ENCODE measurements at regions not wholly inside any gene's neighbourhood (a gene's known extent, or its start where the extent isn't known, plus 50 kb on each side); places are given as distances from the start of the nearest gene placed in this dataset.

DNA sequence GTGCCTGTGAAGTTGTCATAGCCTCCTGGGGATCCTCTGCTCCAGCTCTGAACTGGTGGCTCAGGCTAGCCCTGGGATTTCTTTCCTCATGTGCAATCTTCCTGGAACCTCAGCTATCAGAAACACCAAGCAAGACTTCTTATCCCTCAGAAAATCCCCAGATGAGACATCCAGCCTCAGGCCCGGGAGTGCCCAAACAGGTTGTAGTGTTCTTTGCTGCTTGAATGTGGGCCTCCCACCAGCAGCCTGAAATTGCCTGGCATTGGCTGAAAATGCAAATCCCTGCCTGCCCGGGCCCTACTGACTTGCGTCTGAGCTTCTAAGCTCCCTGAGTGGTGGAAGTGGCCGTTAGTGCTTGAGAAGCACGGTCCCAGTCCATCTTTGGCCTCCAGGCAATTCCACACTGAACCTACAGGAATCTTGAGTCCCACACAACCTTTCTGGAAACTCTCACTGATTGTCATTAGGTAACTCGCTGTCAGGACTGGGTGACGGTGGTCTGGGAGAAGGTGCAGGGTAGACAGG is 146.8 kb downstream of the ZBTB18 start:
- DNase-seq = no peak

DNA sequence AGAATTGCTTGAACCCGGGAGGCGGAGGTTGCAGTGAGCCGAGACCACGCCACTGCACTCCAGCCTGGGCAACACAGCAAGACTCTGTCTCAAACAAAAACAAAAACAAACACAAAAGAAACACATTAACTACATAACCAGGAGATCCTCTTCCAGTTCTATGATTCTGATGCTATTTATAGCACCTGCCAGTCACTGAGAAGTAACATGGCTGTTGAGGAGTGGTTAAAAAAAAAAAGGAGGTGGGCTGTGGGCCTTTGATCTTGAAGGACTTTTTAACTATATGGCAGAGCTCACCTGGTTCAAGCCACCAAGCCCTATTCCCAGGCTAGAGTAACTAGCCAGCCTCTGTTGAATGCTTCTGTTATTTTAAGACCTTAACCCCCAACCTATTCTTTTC is 148.8 kb downstream of the ZBTB18 start:
- DNase-seq = no peak

DNA sequence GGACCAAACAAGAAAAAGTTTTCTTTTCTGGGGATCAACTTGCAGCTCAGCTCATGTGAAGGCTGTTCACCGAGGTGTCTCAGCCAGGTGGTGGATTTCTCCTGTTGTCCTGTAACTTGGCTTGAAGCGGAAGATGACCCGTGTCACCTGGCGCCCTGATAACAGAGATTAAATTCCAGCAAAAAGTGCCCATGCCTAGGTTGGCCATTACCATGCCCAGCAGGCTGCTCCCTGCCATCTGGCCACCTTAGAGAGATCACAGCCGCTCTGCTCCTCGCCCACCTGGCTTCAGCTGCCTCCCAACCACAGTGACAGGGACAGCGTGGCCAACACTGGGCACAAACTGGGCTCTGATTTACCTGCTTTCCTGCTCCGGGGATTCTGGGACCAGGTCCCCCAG is 149.5 kb downstream of the ZBTB18 start:
- no peak for DNase-seq

DNA sequence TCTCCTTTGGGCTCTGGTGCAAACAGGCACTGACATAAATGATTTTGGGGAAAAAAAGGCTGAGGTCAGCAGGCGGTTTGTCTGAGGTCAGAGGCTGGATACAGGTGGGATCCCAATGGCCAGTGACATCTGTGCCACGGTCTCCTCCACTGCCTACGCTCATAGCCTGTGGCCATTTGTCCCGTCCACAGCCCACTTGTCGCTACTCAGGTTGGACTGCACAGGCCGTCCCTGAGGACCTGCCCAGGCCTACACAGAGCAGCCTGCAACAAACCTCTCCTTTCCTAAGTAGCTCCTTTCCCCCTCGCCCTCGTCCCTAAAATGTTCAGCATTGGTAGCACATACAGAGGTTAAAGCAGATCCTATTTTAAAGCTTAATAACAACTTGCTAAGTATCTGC is 150.7 kb downstream of the ZBTB18 start:
- DNase-seq = no peak

DNA sequence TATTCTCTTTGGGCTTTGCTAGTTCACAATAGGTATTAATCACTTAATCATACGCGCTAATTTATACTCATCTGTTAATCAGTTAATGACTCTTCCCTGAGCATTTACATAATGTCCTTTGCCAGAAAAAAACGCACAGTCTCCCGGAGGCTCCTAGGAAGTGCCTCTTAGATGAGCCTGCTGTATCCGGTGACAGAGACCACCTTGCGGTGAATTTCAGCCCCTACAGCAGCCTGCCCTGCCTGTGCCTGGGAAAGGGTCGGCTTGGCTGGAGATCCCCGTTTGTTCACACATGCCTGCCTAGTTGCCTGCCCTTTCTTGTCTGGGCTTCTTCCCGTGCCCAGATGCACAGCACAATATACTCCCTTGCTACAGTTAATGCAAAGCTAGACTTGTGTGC is 152.9 kb downstream of the ZBTB18 start:
- peak; percentile 68 for DNase-seq

DNA sequence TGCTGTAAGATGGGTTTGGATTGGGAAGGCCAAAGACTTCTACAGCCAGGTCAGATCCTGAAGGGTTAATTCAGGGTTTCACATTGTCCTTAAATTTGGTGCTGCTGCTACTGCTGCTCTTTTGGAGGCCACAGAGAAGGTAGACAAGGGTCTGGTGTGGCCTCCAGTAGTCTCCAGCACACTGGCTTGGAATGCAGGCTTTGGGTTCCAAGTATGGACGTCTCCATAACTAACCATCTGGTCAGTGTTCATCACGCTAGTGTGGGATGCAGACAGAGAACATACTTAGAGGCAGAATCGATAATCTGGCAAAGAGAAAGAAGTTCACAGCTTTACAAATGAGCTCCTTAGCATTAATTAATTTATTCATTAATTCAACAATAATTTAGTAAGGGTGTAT is 154.1 kb downstream of the ZBTB18 start:
- no peak for DNase-seq

DNA sequence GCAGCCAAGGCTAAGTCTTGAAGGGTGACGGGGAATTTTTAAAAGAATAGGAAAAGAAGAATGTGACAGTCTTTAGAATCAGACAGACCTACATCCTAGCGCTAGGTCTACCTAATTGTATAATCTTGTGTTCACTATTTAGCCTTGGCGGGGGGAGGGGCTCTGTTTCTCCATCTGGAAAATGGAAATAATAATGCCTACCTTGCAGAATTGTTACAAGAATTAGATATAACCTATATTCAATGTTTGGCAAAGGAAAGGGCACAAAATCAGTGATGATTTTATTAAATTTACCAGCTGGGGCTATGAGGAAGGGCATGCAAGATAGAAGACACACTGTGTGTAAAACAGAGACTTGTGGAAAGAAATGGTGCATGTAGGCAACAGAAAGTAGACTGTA is 154.8 kb downstream of the ZBTB18 start:
- DNase-seq = no peak

DNA sequence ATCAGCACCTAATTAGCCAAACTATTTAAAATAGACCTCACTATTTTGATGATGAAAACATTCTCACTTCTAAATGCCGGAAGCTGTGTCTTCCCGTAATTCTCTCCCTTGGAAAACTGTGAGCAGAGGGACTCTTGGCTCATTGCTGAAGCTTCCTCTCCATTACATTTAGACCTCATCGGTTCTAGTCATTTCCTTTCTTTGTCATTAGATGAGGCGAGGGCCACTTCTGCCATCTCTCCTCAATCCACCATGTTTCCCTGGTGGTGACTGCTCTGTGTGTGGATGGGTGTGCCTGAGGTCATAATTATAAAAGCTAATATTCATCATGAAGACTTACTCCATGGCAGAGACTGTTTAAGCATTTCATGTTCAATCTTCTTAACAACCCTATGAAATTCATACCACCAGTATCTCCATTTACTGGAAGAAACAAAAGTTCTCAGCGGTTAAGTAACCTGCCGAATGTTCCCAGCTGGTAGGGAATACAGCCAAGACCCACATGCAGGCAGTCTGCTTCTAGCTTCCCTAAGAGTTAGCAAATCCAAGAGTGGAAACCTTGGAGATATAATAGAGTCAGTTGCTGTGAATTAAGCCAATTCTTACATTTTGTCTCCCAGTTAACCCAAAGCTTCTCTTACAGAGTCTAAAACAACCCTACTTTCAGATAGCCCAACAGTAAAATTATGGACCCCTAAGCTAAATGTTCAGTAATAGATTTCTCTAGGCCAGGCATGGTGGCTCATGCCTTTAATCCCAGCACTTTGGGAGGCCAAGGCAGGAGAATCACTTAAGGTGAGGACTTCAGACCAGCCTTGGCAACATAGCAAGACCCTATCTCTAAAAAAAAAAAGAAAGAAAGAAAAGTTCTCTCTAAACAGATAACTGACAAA is 156.2 kb downstream of the ZBTB18 start:
- no peak for DNase-seq

DNA sequence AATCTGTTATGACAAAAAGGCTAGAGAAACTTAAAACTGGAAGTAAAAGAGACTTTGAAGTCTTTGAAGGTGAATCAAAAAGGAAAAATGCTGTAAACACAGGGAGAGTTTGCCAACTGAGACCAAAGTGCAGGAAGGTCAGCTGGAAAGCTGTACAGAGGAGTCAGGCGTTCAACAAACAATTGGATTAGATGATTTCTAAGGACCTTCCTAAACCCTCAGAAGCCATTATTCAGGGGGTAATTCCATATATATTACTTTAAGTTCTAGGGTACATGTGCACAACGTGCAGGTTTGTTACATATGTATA is 156.8 kb downstream of the ZBTB18 start:
- DNase-seq = no peak

DNA sequence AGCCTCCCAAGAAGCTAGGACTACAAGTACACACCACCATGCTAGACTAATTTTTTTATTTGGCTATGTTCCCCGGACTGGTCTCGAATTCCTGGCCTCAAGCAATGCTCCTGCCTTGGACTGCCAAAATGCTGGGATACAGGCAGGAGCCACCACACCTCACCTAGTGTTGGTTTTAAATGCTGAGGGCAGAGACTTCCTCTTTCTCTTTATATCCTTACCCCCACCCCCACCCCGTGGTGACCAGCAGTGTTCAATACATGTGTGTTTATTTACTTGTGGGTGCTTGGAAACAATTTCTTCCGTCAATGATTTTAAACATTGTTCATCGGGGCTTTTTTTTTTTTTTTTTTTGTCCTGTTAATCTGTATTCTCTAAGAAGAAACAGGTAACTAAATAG is 158.9 kb downstream of the ZBTB18 start:
- no peak for DNase-seq

DNA sequence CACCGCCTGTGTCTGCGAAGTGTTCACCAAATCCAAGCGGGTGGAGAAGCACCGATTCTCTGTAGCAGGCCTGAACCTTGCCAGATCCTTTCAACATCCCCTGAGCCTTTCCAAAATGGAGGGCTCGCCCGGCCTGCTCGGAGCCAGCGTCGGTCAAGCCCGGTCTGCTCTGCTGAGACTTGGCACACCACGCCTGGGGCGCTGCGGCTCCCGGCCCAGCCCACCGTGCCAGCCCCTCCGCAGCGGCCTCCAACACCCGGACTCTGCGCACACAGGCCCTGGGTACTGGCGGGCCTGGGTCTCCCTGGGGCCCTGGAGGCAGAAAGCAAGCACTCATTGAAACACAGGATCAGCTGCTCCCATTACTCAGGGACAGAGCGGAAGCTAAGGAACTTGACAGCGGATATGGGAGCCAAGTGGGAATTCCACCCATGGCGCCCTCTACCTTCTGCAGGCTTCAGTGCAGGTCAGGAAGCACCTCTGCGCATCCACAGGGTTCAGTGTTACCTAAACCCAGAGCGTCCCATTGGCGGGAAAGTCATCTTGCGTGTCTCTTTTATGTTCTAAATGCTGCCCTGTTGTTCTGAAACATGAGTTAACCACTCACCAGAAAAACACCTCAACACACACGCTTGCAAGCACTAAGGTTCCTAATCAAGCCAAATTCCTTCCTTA is 159.9 kb downstream of the ZBTB18 start:
- peak; percentile 33 for DNase-seq

DNA sequence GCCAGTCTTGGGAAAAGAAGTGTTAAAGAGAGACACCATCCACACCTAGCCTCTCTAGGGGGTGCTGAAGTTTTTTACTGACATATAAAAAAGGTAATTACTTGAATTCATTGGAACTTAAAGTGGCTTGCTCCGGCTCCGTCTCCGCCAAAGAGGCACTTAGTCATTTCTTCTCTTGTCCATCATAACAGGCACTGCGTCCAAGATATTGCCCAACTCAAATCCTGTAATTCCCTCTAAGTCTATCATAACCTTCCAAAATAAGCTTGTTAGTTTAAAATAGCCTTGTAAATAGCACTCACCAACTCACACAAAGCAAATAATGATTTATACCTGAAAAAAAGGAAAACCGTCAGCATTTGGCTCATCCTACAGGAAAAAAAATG is 160.5 kb downstream of the ZBTB18 start:
- DNase-seq = no peak

DNA sequence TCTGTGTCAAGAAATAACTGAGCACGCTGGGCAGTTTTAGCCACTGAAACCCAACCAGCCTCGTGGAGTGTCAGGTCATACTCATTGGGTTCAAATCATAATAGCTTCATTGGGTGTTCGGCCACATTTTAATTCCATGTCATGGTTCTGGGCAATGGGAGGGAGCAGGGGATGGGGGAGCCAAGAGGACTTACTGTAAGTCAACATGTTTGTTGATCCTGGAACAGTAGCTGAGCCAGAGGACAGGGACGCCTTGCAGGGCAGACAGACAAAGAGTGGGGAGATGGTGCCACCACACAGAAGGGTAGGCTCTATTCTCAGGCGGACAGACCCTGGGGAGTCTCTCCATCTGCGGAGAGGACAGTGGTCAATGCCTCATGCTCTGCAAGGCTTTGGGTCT is 161.1 kb downstream of the ZBTB18 start:
- no peak for DNase-seq

DNA sequence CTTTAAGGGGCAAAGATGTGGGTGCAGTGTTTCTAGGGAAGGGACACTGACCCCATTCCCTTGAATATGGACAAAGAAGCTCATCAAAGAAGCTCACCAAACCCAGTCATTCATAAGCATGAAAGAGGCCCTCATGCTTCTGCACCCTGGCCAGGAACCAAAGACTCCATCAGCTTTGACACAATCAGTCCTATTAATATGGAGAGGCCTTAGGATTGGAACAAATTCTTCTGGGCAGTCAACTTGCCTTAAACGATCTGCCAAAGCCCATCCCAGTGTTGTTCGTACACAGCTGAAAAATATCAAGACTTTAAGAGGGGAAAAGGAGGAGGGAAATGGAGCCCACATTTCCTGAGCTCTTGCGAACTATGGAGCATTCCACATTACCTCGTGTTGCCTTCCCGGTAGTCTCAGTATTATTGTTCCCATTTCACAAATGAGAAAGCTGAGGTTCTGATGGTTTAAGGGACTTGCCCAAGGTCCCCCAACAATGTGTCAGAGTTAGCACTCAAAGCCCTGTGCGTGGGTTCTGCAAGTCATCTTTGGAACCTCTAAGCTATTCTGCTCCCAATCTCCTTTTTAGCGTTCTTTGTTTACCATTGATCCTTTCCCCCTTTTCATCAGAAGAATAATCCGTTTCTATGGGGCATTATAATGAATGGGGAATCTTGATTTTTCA is 161.9 kb downstream of the ZBTB18 start:
- DNase-seq = no peak

DNA sequence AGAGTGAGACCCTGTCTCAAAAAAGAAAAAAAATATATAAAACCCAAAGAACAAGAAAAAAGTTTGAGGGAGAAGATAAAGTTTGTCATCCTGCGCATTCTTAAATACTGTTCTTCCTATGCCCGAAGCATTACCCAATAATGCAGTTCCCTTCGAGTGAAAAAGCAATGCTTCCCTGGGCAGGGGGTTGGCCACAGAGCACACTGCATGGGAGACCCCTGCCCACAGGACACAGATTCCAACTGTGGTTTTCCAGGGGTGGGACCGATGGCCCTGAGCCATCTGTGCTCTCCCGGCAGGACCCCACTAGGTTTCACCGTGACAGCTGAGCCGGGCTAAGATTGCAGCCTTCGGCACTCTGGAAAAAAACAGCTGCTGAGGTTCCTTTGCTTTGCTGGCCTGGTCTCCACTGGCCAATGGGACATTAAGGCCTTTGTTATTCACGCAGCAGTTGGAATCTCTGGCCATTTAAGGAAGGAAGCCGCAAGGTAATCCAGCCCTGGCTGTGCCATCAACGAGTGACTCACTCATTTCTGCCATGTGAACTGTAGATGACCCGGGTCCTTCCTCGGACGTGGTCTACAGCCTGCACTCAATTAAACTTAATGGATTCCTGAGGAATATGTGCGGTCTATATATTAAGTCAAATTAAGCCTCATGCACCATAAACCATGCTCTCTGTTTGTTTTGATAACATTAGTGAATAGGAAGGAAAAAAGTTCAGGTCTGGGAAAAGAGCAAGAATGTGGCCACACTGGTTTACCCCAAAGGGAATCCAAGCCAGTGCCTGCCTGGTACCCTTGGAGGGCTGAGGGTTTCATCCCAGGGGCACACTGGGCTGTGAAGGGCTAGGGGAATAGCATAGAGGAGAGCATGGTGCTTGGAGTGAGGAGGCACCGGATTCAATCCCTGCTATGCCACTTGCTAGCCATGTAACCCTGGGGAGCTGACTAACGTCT is 163.2 kb downstream of the ZBTB18 start:
- DNase-seq = no peak

DNA sequence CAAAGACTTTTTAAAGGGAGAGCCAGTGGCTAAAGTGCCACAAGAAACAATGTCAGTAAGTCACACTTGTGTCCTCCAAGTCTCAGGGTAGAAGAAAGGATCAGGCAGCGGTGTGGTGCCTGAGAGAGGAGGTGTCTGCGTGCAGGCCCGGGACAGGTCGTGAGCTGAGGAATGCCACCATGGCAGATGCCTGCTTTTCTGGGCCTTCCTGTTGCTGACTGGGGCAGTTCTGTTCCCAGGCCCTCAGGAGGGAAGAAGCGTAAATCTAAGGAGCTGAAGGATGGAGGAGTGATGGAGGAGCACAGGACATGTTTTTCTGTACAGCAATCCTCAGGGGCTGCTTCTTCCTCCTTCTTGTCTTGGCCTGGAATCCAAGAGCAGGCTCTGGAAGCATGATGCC is 165.8 kb downstream of the ZBTB18 start:
- no peak for DNase-seq

DNA sequence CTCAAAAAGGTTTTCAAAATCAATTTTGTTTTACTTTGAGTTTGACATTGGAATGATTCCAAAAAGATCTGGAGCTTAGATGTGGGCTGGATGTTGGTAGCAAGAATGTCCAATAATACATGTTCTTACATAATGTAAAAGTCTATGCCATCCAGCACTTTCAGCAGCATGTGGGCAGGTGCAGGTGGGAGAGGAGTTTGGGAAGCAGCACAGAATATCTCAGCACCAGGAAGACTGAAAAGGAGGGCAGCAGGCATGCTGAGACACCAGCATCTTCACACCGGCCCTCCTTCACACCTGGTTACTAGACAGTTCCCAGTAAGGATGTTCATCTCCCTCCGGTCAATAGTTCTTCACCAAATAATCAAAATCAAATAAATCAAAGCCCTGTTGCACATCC is 166.6 kb downstream of the ZBTB18 start:
- no peak for DNase-seq

DNA sequence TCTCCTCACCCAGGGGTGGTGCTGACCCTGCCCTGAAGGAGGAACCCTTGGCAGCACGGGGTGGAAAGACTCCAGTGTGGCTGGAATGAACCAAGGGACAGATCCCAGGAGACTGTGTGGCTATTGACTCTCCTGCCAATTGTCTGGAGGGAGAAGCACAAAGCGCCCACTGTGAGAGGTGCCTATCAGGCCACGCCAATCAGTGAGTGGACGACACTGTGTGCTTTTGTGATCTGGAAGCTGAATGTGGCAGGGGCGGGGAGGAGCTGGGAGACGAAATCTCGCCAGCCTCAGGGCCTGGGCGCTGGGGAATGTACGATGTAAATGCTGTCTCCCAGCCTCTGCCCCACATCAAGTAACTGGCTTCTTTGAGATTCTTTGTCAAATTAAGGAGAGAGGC is 167.1 kb downstream of the ZBTB18 start:
- DNase-seq = no peak

DNA sequence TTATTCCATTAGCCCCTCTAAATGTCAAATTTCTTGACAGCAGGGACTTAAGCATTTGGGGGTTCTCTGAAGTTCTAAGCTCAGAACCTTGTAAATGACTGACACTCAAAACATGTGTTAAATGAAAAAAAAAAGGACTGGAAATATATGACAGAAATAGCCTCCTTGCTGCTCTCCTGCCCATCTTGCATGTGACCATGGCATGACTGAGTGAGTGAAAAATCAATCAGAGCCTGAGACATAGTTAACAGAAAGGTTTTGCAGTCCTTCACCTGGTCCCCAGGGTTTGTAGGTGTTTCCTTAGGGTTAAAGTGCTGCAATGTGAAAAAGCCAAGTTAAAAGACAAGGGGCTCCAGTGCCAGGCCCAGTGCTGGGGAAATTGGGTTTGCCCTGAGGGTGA is 168.1 kb downstream of the ZBTB18 start:
- DNase-seq = no peak

DNA sequence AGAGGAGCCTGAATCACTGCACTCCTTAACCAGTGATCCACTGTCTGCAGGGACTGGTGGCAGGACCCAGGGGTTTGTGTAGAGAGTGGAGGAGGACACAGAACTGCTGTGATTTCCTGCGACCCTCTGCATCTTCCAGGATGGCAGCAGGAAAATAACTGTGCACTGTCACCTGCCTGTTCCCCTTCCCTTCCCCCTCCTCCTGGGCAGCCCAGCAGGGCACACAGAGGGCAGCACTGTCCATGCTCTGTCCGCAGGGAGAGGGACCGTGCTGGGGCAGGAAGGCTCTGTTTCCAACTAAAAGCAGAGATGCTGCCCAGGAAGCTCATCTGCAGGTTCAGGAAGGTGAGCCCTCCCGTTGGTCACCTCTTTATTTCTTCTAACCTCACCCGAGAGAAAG is 168.7 kb downstream of the ZBTB18 start:
- no peak for DNase-seq

DNA sequence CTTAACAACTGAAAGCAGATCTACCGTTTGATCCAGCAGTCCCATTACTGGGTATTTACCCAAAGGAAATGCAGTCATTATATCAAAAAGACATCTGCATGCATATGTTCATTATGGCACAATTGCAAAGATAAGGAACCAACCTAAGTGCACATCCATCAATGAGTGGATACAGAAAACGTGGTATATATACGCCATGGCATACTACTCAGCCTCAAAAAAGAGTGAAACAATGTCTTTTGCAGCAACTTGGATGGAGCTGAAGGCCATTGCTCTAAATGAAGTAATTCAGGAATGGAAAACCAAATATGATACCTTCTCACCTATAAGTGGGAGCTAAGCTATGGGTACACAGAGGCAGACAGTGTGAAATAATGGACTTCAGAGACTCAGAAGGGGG is 169.3 kb downstream of the ZBTB18 start:
- DNase-seq = no peak

DNA sequence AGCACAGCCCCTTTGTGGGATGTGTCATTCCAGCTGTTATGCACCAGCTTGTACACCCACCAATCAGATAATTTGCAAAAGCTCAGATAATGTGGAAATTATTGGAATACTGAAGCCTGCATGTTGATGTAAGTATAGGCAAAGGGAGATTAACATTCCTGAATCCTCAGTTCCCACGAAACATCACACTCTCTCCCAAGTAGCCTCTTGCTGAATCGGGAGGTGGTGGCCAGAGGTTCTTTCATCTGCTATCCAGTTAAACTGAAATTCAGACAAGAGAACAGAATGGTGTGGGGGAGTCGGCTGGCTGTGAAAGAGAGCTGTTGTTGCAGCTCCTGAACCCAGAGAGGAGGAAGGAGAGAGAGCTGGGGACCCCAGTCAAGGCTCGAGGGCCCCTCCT is 170.9 kb downstream of the ZBTB18 start:
- DNase-seq = no peak

Measured in NCI-H82 (cell line).